GM12878 (cell line): ENCODE measurements at regions not wholly inside any gene's neighbourhood (a gene's known extent, or its start where the extent isn't known, plus 50 kb on each side); places are given as distances from the start of the nearest gene placed in this dataset.

Source experiments
- ATAC-seq: fragments of 200-7000 bp; cut with Tn5 transposase; 3 replicates; pipeline ENCODE4 v1.9.1; 2020; ENCODE audit warnings: mild to moderate bottlenecking, moderate library complexity
- BruUV-seq: library from RNA; stranded (reverse); fragments of 400-500 nt; replicated peaks from 2 replicates; lab custom pipeline; 2021; lab: Mats Ljungman, UMichigan
- CTCF ChIA-PET: fragments of 300-600 bp; sonication (Branson Sonifier 250); formaldehyde crosslinking; extraction: SDS; loops from one replicate; lab custom pipeline; 2021; ENCODE audit warnings: inconsistent platforms; lab: Yijun Ruan, JAX
- POLR2A ChIA-PET: fragments of 350-600 bp; formaldehyde crosslinking; extraction: SDS; loops from one replicate; lab custom pipeline; 2021; ENCODE audit warnings: inconsistent platforms; lab: Charles Lee
- RAD21 ChIA-PET: fragments of 300-600 bp; sonication (Branson Sonifier 250); formaldehyde crosslinking; loops from one replicate; lab custom pipeline; 2023; ENCODE audit warnings: antibody characterized with exemption; ENCODE audit not compliant: unreplicated experiment; lab: Charles Lee
- SMC1A ChIA-PET: fragments of 300-600 bp; sonication (Branson Sonifier 250); formaldehyde crosslinking; loops from one replicate; lab custom pipeline; 2023; ENCODE audit not compliant: unreplicated experiment, uncharacterized antibody; lab: Charles Lee
- DNase-seq: peaks from one replicate; pipeline ENCODE4 v3.0.0-alpha.2; 2011; ENCODE audit warnings: low read depth, low spot score
- FAIRE-seq: peaks from 3 replicates; lab custom pipeline; 2011; peaks lifted over from hg19 to GRCh38; lab: Jason Lieb, UNC
- H2AFZ ChIP-seq: 2 replicates; pipeline ENCODE4 v1.6.0; 2011; ENCODE audit warnings: low read depth, low read length, control low read depth; ENCODE audit not compliant: control insufficient read depth
- H3K27ac ChIP-seq: 2 replicates; pipeline ENCODE4 v1.5.1; 2011; ENCODE audit warnings: control low read depth; ENCODE audit not compliant: control insufficient read depth, insufficient read depth
- H3K27me3 ChIP-seq, 2 experiments: replicated peaks in 1 of 2; 2 replicates each; pipeline versions ENCODE4 v1.6.0 to v1.6.1; 2011; ENCODE audit warnings: low read length in 1 of 2; ENCODE audit not compliant: control insufficient read depth in 2 of 2, insufficient read depth in 2 of 2
- H3K36me3 ChIP-seq, 2 experiments: 2 replicates each; pipeline ENCODE4 v1.5.1; 2011; ENCODE audit warnings: low read length in 1 of 2; ENCODE audit not compliant: control insufficient read depth in 2 of 2, insufficient read depth in 2 of 2
- H3K4me1 ChIP-seq: 2 replicates; pipeline ENCODE4 v1.6.1; 2011; ENCODE audit warnings: mild to moderate bottlenecking, low read length, moderate library complexity, mixed read lengths; ENCODE audit not compliant: control insufficient read depth, insufficient read depth
- H3K4me2 ChIP-seq: 2 replicates; pipeline ENCODE4 v1.6.0; 2011; ENCODE audit warnings: control low read depth; ENCODE audit not compliant: control insufficient read depth, insufficient read depth
- H3K4me3 ChIP-seq: fragments of 200-600 bp; sonication (generic); 2 replicates; pipeline ENCODE4 v1.5.1; 2016
- H3K79me2 ChIP-seq: 2 replicates; pipeline ENCODE4 v1.6.0; 2011; ENCODE audit warnings: low read length; ENCODE audit not compliant: control insufficient read depth, insufficient read depth
- H3K9ac ChIP-seq: 2 replicates; pipeline ENCODE4 v1.8.0; 2011; ENCODE audit warnings: low read length, control low read depth, mixed read lengths; ENCODE audit not compliant: control insufficient read depth, insufficient read depth
- H3K9me3 ChIP-seq: replicated peaks from 3 replicates; pipeline ENCODE4 v1.5.1; 2011; ENCODE audit warnings: mild to moderate bottlenecking, low read length; ENCODE audit not compliant: control insufficient read depth, insufficient read depth
- H4K20me1 ChIP-seq: 2 replicates; pipeline ENCODE4 v1.6.0; 2011; ENCODE audit not compliant: control insufficient read depth, insufficient read depth
- ASH2L ChIP-seq: fragments of 300-600, 200-600 bp; sonication (generic); IDR thresholded peaks from 2 replicates; pipeline ENCODE4 v1.6.1; 2017; ENCODE audit warnings: low read depth, mild to moderate bottlenecking, borderline replicate concordance
- CBX5 ChIP-seq: sonication (generic); IDR thresholded peaks from 2 replicates; pipeline ENCODE4 v1.6.1; 2016; ENCODE audit warnings: low read depth, moderate library complexity, mild to moderate bottlenecking, inconsistent platforms
- CHD4 ChIP-seq: fragments of 200-600 bp; sonication (generic); IDR thresholded peaks from 2 replicates; pipeline ENCODE4 v1.6.1; 2016; ENCODE audit warnings: mild to moderate bottlenecking
- E2F8 ChIP-seq: fragments of 450-650 bp; IDR thresholded peaks from 2 replicates; pipeline ENCODE4 v1.6.1; 2018; ENCODE audit warnings: mild to moderate bottlenecking, low read depth, moderate library complexity; ENCODE audit not compliant: partially characterized antibody
- EED ChIP-seq: sonication (generic); IDR thresholded peaks from 2 replicates; pipeline ENCODE4 v1.6.1; 2016; ENCODE audit warnings: antibody characterized with exemption, low read depth
- ETV6 ChIP-seq, 2 experiments: fragments of 450-650 bp in 1 of 2; IDR thresholded peaks in 1 of 2; conservative IDR thresholded peaks in 1 of 2; 2 replicates each; pipeline ENCODE4 v1.6.1; 2014; ENCODE audit warnings: antibody characterized with exemption in 1 of 2, borderline replicate concordance in 1 of 2, low read depth in 1 of 2, mild to moderate bottlenecking in 1 of 2, moderate library complexity in 1 of 2
- MTA2 ChIP-seq: fragments of 450-650 bp; IDR thresholded peaks from 2 replicates; pipeline ENCODE4 v1.6.1; 2016; ENCODE audit warnings: low read depth, mild to moderate bottlenecking, moderate library complexity
- MYC ChIP-seq: IDR thresholded peaks from 2 replicates; pipeline ENCODE4 v1.6.1; 2011; ENCODE audit warnings: mild to moderate bottlenecking, low read length, moderate library complexity, inconsistent platforms; ENCODE audit not compliant: insufficient read depth, insufficient replicate concordance, insufficient read length, severe bottlenecking
- NBN ChIP-seq: fragments of 450-650 bp; IDR thresholded peaks from 2 replicates; pipeline ENCODE4 v1.6.1; 2016
- NKRF ChIP-seq: fragments of 450-650 bp; conservative IDR thresholded peaks from 2 replicates; pipeline ENCODE4 v1.6.1; 2017; ENCODE audit warnings: mild to moderate bottlenecking, moderate library complexity
- SMARCA5 ChIP-seq: fragments of 450-650 bp; IDR thresholded peaks from 2 replicates; pipeline ENCODE4 v1.6.1; 2017; ENCODE audit warnings: mild to moderate bottlenecking
- SREBF2 ChIP-seq: IDR thresholded peaks from 2 replicates; pipeline ENCODE4 v1.6.1; 2012; ENCODE audit warnings: mild to moderate bottlenecking, low read length
- TCF7 ChIP-seq: IDR thresholded peaks from 2 replicates; pipeline ENCODE4 v1.6.1; 2014; ENCODE audit warnings: antibody characterized with exemption, borderline replicate concordance
- ZNF217 ChIP-seq: fragments of 450-650 bp; IDR thresholded peaks from 2 replicates; pipeline ENCODE4 v1.6.1; 2017; ENCODE audit warnings: antibody characterized with exemption, mild to moderate bottlenecking
- ZNF274 ChIP-seq: IDR thresholded peaks from one replicate; pipeline ENCODE4 v1.8.0; 2011; ENCODE audit not compliant: insufficient read length, insufficient read depth
- ZNF622 ChIP-seq: fragments of 450-650 bp; IDR thresholded peaks from 2 replicates; pipeline ENCODE4 v1.6.1; 2017; ENCODE audit warnings: mild to moderate bottlenecking, inconsistent platforms
- WGBS: methylation state at CpG from one replicate; pipeline ENCODE4 v1.1.6; 2016; ENCODE audit warnings: low lambda C conversion rate; ENCODE audit not compliant: insufficient replicate concordance, insufficient coverage; ENCODE audit errors: missing lambda C conversion rate; 5-methylcytosine and 5-hydroxymethylcytosine counted together
- in situ Hi-C: fragments of 300-500 bp; cut with MboI; formaldehyde crosslinking; loops from 9 replicates; pipeline ENCODE4 v1.14.3; 2018; ENCODE audit warnings: mixed read lengths
- intact Hi-C: fragments of 100-400 bp; cut with micrococcal nuclease; formaldehyde crosslinking; loops from one replicate; pipeline ENCODE4 v1.14.2; 2022; ENCODE audit not compliant: unreplicated experiment

GRCh38 chr18:66708646-66709045 is 104.8 kb upstream of the CDH19 start:
- no peaks in the 10 kb centered on the region for H3K27me3 ChIP-seq
- no peak for FAIRE-seq
- 4% methylated on average over 1 of the region's 1 CpG for WGBS
- H3K4me2 ChIP-seq: no peak overlapping the region
- CTCF ChIA-PET: no interaction called here
- no TSS peak for BruUV-seq
- SMC1A ChIA-PET: no interaction called here
- no peaks in the 10 kb centered on the region for H3K79me2 ChIP-seq
- H3K9ac ChIP-seq: no peak overlapping the region
- H3K4me3 ChIP-seq: no peak overlapping the region
- intact Hi-C loops: no loop called here
- ATAC-seq: no peak
- no peaks in the 10 kb centered on the region for H4K20me1 ChIP-seq
- in situ Hi-C loops: no loop called here
- no peak for DNase-seq
- RAD21 ChIA-PET: no interaction called here
- POLR2A ChIA-PET: no interaction called here
- no peaks in the 10 kb centered on the region for H3K4me1 ChIP-seq
- no peak for TF ChIP-seq NKRF
- TF ChIP-seq E2F8: no peak
- no peak for TF ChIP-seq MTA2
- no peak for TF ChIP-seq ZNF217
- no peak for TF ChIP-seq ETV6 (conservative IDR thresholded peaks at IDR 0.05 in 1 of 2, IDR thresholded peaks at IDR 0.05 in 1 of 2; ENCODE audit: borderline replicate concordance in 1 of 2, low read depth in 1 of 2)
- no peak for TF ChIP-seq CHD4
- TF ChIP-seq NBN: no peak
- TF ChIP-seq EED: no peak
- no peak for TF ChIP-seq ZNF274
- no peak for TF ChIP-seq CBX5
- no peak for TF ChIP-seq SREBF2
- no peak for TF ChIP-seq TCF7
- no peak for TF ChIP-seq MYC
- TF ChIP-seq SMARCA5: no peak
- TF ChIP-seq ZNF622: no peak
- no peak for TF ChIP-seq ASH2L
- no peak overlapping the region for H3K27ac ChIP-seq
- no peaks in the 10 kb centered on the region for H3K9me3 ChIP-seq
- H3K36me3 ChIP-seq: no peaks in the 10 kb centered on the region
- no peak overlapping the region for H2AFZ ChIP-seq
